BJ (cell line): ENCODE measurements at regions not wholly inside any gene's neighbourhood (a gene's known extent, or its start where the extent isn't known, plus 50 kb on each side); places are given as distances from the start of the nearest gene placed in this dataset.
"Not testable (repeated sequence)": the region's sequence is repeated elsewhere in the genome, so short reads cannot be mapped to it uniquely, and the experiment has no call there.

ENCODE experiments used
- CTCF ChIA-PET: fragments of 350-600 bp; formaldehyde crosslinking; extraction: SDS; loops from one replicate; lab custom pipeline; 2021; ENCODE audit warnings: antibody characterized with exemption, inconsistent platforms; lab: Yijun Ruan, JAX
- POLR2A ChIA-PET: fragments of 300-600 bp; sonication (Branson Sonifier 250); formaldehyde crosslinking; extraction: SDS; loops from one replicate; lab custom pipeline; 2021; ENCODE audit warnings: antibody characterized with exemption; lab: Charles Lee
- DNase-seq: peaks from one replicate; pipeline ENCODE4 v3.0.0-alpha.2; 2011; ENCODE audit warnings: low read depth
- H3K27me3 ChIP-seq: 2 replicates; pipeline ENCODE4 v1.6.0; 2011; ENCODE audit warnings: low read length; ENCODE audit not compliant: control insufficient read depth, insufficient read depth
- H3K36me3 ChIP-seq: 2 replicates; pipeline ENCODE4 v1.5.1; 2011; ENCODE audit warnings: low read length; ENCODE audit not compliant: control insufficient read depth, insufficient read depth
- H3K4me3 ChIP-seq: 2 replicates; pipeline ENCODE4 v1.5.1; 2011; ENCODE audit warnings: low read depth, mild to moderate bottlenecking, control low read depth, low read length
- CTCF ChIP-seq: IDR thresholded peaks from 2 replicates; pipeline ENCODE4 v1.5.1; 2011; ENCODE audit warnings: low read depth, mild to moderate bottlenecking, control low read depth, inconsistent platforms, low read length, moderate library complexity; ENCODE audit not compliant: insufficient read depth

GRCh38 chr3:64363842-64364241 lies 138.6 kb upstream of the PRICKLE2 start:
- Histone ChIP-seq H3K27me3 (no peaks in the 10 kb centered on the region), H3K4me3 (no peak overlapping the region), H3K36me3 (no peaks in the 10 kb centered on the region)
- CTCF ChIA-PET: no interaction called here
- no peak for TF ChIP-seq CTCF
- no peak for DNase-seq
- POLR2A ChIA-PET: no interaction called here

- POLR2A ChIA-PET: no interaction called here
- no peaks in the 10 kb centered on the region for H3K27me3 ChIP-seq
- no peaks in the 10 kb centered on the region for H3K36me3 ChIP-seq
- CTCF ChIA-PET: no interaction called here
- no peak for TF ChIP-seq CTCF
- no peak overlapping the region for H3K4me3 ChIP-seq
- DNase-seq: no peak
Measured at GRCh38 chr3:64361962-64362735, 136.9 kb upstream of the PRICKLE2 start.

DNA sequence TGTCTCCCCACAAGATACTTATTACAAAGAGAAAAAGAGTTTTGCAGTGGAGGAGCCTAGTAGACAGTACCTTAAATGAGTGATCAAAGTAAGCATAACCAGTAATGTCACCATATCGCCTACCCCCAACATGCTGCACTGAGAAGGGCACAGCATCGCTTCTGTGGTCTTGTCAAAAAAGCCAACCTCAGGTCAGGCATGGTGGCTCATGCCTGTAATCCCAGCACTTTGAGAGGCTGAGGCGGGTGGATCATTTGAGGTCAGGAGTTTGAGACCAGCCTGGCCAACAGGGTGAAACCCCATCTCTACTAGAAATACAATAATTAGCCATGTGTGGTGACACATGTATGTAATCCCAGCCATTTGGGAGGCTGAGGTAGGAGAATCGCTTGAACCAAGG lies 135.8 kb upstream of the PRICKLE2 start:
- POLR2A ChIA-PET, CTCF ChIA-PET, DNase-seq: not testable (repeated sequence)

DNA sequence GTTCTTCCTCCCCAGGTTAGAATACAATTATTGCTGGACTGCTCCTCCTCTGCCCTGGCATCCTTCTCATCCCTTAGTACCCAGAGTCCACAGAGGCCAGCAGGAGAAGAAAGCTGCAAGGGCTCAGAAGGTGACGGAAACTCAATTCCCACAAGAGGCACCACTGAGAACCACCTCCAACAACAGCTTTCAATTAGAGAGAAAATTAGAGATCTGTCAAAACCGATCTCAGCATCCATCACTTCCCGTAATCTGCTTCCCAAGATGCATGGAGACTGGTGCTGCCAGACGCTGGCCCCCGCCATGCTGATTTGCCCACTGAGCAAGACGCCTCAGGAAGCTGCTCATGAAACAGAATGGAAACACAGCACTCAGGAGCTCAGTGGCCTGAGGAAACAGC lies 135.0 kb upstream of the PRICKLE2 start:
- no peak for TF ChIP-seq CTCF
- no peak overlapping the region for H3K4me3 ChIP-seq
- ChIA-PET CTCF (interaction anchor here (1.0 kb wide), 1 partner anchor 15 kb away, joined by 3 read pairs; no protein-coding TSS in a partner anchor), POLR2A (no interaction called here)
- H3K27me3 ChIP-seq: no peaks in the 10 kb centered on the region
- DNase-seq: no peak
- no peaks in the 10 kb centered on the region for H3K36me3 ChIP-seq

More for the DNA sequence above, 135.8 kb upstream of the PRICKLE2 start:
- not testable (repeated sequence) for H3K27me3 ChIP-seq, H3K4me3 ChIP-seq, H3K36me3 ChIP-seq

GRCh38 chr3:64359735-64360134 lies 134.5 kb upstream of the PRICKLE2 start:
- TF ChIP-seq CTCF: no peak
- POLR2A ChIA-PET: no interaction called here
- CTCF ChIA-PET: interaction anchor here (1.0 kb wide), 1 partner anchor 15 kb away, joined by 3 read pairs; no protein-coding TSS in a partner anchor

GRCh38 chr3:64358853-64359252 lies 133.6 kb upstream of the PRICKLE2 start:
- ChIA-PET POLR2A (no interaction called here), CTCF (no interaction called here)
- Histone ChIP-seq H3K4me3 (no peak overlapping the region), H3K36me3 (no peaks in the 10 kb centered on the region), H3K27me3 (no peaks in the 10 kb centered on the region)
- no peak for DNase-seq
- no peak for TF ChIP-seq CTCF

More at GRCh38 chr3:64359735-64360134, 134.5 kb upstream of the PRICKLE2 start:
- Histone ChIP-seq H3K36me3 (no peaks in the 10 kb centered on the region), H3K4me3 (no peak overlapping the region), H3K27me3 (no peaks in the 10 kb centered on the region)
- no peak for DNase-seq
